GM12878 (cell line): ENCODE measurements at regions not wholly inside any gene's neighbourhood (a gene's known extent, or its start where the extent isn't known, plus 50 kb on each side); places are given as distances from the start of the nearest gene placed in this dataset.

Experiments used
- GABPA ChIP-seq: IDR thresholded peaks from 2 replicates; pipeline ENCODE4 v1.6.1; 2014; ENCODE audit warnings: antibody characterized with exemption, low read depth, mild to moderate bottlenecking, inconsistent platforms
- STAT3 ChIP-seq: IDR thresholded peaks from 2 replicates; pipeline ENCODE4 v1.6.1; 2011; ENCODE audit warnings: low read depth, low read length, improper control_type of control experiment
- ZZZ3 ChIP-seq: IDR thresholded peaks from 2 replicates; pipeline ENCODE4 v1.6.1; 2011; ENCODE audit warnings: low read depth; ENCODE audit not compliant: control insufficient read depth, insufficient read length

DNA sequence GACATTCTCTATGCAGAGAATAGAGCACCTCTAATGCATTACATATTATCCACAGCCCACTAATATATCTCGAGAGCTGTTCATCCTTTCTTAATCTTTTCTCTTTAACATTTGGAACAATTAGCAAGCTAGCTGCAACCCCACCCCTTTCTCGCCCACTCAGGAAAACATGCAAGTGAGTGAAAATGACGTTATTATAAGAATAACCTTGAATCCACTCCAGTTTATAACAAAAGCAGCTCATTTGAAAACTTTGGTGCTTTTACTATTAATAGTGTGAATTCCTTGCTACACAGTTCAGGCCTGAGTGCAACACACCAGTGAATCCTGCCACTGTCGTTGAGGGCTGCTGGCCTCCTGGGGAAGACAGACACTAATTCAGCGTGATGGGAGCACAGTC is 63.3 kb upstream of the BMAL1 start:
- no peak for TF ChIP-seq ZZZ3
- no peak for TF ChIP-seq GABPA
- TF ChIP-seq STAT3 = no peak
